ENCODE measurements at regions not wholly inside any gene's neighbourhood (a gene's known extent, or its start where the extent isn't known, plus 50 kb on each side); places are given as distances from the start of the nearest gene placed in this dataset.

- no peak for DNase-seq (ENCODE audit: low read depth in 2 of 3, low spot score in 1 of 3)
Measured at GRCh38 chr12:47312147-47312546, 232.4 kb upstream of the AMIGO2 start.

DNA sequence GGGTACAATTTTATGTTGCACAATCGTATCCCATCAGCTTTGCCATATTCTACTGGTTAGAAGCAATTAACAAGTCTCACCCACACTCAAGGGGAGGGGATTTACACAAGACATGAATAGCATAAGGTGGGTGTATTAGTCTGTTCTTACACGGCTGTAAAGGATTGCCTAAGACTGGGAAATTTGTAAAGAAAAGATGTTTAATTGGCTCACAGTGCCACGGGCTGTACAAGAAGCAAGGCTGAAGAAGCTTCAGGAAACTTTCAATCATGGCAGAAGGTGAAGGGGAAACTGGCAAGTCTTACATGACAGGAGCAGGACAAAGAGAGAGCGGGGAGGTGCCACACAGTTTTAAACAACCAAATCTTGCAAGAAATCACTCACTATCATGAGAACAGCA is 231.8 kb upstream of the AMIGO2 start:
- no peak for DNase-seq (ENCODE audit: low read depth in 2 of 3, low spot score in 1 of 3)

GRCh38 chr12:47311010-47311409 is 231.3 kb upstream of the AMIGO2 start:
- no peak for DNase-seq (ENCODE audit: low read depth in 2 of 3, low spot score in 1 of 3)

DNA sequence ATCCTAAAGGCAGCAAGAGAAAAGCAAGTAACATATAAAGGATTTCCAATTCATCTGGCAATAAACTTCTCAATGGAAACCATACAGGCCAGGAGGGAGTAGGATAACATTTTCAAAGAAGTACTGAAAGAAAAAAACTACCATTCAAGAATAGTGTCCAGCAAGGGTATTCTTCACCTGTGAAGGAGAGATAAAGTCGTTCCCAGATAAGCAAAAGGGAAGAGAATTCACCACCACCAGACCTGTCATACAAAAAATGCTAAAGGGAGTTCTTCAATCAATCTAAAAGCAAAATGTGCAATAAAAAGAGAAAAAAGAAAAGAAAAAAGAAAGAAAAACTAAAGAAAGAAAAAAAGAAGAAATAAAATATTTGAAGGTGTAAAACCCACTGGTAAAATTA is 228.9 kb upstream of the AMIGO2 start:
- DNase-seq (ENCODE audit: low read depth in 2 of 3, low spot score in 1 of 3) = no peak

DNA sequence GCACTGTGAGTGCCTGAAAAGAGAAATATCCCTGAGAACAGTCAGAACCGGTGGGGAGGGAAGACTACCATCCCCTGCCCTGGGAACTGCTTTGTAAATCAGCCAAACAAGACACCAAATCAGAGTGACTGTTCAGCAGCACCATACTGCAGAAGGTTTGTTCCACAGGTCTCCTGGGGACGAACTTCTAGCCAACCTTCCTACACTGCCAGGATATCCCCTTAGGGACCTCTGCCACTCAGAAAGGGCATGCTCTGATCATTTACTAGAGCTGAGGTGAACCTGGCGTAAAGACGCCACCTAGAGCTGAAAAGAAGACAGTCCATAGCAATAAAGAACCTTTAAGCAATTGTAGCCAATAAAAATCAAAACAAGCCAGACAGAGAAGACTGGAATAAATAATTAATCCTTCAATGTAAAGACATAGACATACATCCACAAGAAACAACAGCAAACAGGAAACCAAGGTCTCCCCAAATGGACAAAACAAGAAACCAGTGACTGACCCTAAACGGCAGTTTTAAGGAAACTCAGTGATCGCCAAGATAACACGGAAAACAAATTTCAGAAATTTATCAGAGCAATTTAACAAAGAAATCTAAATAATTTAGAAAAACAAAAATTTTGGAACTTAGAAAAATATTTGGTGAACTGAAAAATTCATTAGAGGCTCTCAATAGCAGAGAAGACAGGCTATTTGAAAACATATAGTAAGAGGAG is 228.1 kb upstream of the AMIGO2 start:
- peak in 2 of 3 donors; percentile 41 to 42 for DNase-seq (ENCODE audit: low read depth in 2 of 3, low spot score in 1 of 3)

- DNase-seq (ENCODE audit: low read depth in 2 of 3, low spot score in 1 of 3) = peak; percentile 60 to 72 (median 68)
Measured at GRCh38 chr12:47306773-47307679, 227.3 kb upstream of the AMIGO2 start.

GRCh38 chr12:47306130-47306529 is 226.4 kb upstream of the AMIGO2 start:
- no peak for DNase-seq (ENCODE audit: low read depth in 2 of 3, low spot score in 1 of 3)

- DNase-seq (ENCODE audit: low read depth in 2 of 3, low spot score in 1 of 3) = no peak
Measured at GRCh38 chr12:47305464-47305863, 225.7 kb upstream of the AMIGO2 start.

- no peak for DNase-seq (ENCODE audit: low read depth in 2 of 3, low spot score in 1 of 3)
Measured at GRCh38 chr12:47303995-47304560, 224.3 kb upstream of the AMIGO2 start.

DNA sequence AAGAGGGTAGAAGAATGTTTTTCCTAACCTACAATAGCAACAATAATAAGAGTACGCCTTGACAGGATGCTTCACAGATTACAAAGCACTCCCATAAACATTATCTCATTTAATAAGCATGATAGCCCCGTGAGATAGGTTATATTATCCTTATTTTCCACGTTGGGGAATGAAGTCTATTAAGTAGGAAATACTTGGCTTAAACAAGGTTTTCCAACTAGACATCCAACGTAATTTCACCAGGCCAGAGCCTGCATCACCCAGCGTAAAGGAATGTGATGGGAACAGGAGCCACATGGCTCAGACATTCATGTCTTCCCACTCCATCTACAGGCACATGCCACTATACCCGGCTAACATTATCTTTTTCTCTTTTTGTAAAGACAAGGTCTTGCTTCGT is 223.4 kb upstream of the AMIGO2 start:
- no peak for DNase-seq (ENCODE audit: low read depth in 2 of 3, low spot score in 1 of 3)

DNA sequence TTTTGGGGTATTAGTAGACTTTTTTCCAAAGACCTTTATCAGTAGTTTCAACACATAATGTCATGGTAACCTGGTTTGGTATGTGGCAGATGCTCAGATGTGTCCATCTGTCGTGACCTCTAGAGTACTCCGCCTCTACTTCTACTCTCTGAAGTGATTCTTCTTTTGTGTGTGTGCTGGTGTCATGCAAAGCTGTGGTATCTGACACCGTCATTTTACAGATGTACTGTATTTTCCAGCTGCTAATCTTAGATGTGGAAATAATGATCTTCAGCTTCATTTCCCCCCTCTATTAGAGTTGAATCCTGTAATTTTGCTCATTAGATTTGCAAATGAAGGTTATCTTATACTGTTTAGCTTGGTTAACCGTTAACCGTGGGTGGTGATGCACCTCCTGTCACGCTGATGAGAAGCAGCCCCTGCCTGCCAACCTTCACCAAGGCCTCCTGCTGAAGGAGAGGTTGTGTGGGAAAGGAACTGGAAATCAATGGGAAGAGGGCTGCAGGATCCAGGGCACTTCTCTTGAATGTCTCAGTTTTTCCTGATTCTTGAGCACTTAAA is 222.4 kb upstream of the AMIGO2 start:
- DNase-seq (ENCODE audit: low read depth in 2 of 3, low spot score in 1 of 3) = no peak

DNA sequence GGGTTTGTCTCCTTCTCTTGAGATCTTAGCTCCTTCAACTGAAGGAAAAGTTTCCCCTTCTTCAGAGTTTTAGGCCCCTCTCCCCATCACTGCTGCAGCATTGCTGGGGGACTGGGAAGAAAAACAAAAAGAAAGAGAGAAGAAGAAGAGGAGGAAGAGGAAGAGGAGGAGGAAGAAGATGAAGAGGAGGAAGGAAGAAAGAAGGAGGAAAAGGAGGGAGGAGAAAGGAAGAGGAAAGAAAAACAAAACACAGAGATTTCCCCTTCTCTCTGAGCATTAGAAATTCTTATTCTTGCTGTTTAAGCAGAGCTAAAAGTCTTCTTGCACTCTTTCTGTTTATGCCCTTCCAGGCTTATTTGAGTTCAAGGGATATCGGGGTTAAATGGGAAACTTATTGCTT is 219.8 kb upstream of the AMIGO2 start:
- no peak for DNase-seq (ENCODE audit: low read depth in 2 of 3, low spot score in 1 of 3)

DNA sequence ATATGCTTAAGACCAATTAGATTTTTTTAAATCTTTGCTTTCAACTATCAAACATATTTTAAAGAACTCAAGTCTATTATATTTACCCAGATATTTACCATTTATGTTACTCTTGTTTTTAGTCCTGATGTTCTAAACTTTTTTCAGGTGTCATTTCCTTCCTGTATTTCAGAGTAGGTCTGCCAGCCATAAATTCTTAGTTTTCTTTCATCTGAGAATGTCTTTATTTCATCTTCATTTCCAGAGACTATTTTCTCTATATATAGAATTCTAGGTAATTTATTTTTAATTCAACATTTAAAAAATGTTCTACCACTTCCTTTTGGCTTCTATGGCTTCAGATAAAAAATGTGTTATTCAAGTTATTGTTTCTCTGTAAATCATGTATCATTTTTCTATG is 218.2 kb upstream of the AMIGO2 start:
- DNase-seq (ENCODE audit: low read depth in 2 of 3, low spot score in 1 of 3) = no peak

DNA sequence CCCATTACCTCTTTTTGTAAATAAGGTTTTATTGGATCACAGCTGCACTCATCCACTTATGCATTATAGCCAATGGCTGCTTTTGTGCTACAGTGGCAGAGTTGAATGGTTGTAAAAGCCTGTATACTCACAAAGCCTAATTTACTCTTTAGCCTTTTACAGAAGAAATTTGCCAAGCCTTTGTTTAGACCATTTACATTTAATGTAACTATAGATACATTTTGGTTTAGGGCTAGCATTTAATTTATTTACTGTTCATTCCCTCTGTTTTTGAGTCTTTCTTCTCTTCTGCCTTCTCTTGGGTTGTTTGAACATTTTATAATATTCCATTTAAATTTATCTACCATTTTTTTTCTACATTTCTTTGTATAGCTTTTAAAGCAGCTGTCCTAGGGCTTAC is 217.1 kb upstream of the AMIGO2 start:
- DNase-seq (ENCODE audit: low read depth in 2 of 3, low spot score in 1 of 3) = no peak

DNA sequence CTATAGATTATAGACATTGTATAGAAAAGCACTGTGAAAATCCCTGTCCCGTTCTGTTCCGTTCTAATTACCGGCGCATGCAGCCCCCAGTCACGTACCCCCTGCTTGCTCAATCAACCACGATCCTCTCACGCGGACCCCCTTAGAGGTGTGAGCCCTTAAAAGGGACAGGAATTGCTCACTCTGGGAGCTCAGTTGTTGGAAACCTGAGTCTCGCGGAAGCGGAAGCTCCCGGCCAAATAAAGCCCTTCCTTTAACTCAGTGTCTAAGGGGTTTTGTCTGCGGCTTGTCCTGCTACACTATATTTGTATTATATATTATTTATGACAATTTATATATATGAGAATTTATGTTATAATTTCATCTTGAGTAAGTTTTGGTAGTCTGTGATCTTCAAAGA is 213.6 kb upstream of the AMIGO2 start:
- DNase-seq (ENCODE audit: low read depth in 2 of 3, low spot score in 1 of 3) = no peak

- no peak for DNase-seq (ENCODE audit: low read depth in 2 of 3, low spot score in 1 of 3)
Measured at GRCh38 chr12:47286676-47287075, 206.9 kb upstream of the AMIGO2 start.

Measured in stimulated activated CD4-positive, alpha-beta T cell treated with anti-CD3 and anti-CD28 coated beads, Interleukin-12 subunit alpha, Interleukin-12 subunit beta, amount 100 ng/mL, for 48 hours (primary cell).